MM.1S (cell line): ENCODE measurements at regions not wholly inside any gene's neighbourhood (a gene's known extent, or its start where the extent isn't known, plus 50 kb on each side); places are given as distances from the start of the nearest gene placed in this dataset.

Source experiments
- DNase-seq: peaks from one replicate; pipeline ENCODE4 v3.0.0-alpha.2; 2015
- H2AFZ ChIP-seq: fragments of 300-600 bp; sonication (generic); 2 replicates; pipeline ENCODE4 v1.6.0; 2016; ENCODE audit warnings: antibody characterized with exemption, low read length
- H3F3A ChIP-seq: fragments of 300-600 bp; sonication (generic); 2 replicates; pipeline ENCODE4 v1.6.1; 2016; ENCODE audit warnings: mild to moderate bottlenecking, antibody characterized with exemption, low read length, moderate library complexity, mixed read lengths; ENCODE audit not compliant: insufficient read depth
- H3K27ac ChIP-seq: fragments of 300-600 bp; sonication (generic); 2 replicates; pipeline ENCODE4 v1.5.1; 2016; ENCODE audit warnings: mild to moderate bottlenecking, low read length
- H3K27me3 ChIP-seq: fragments of 300-600 bp; sonication (generic); replicated peaks from 2 replicates; pipeline ENCODE4 v1.6.0; 2016; ENCODE audit warnings: low read length; ENCODE audit not compliant: insufficient read depth
- H3K36me3 ChIP-seq: fragments of 300-600 bp; sonication (generic); replicated peaks from 2 replicates; pipeline ENCODE4 v1.6.1; 2016; ENCODE audit warnings: mild to moderate bottlenecking, low read length, mixed read lengths; ENCODE audit not compliant: insufficient read depth
- H3K4me1 ChIP-seq: fragments of 300-600 bp; sonication (generic); 2 replicates; pipeline ENCODE4 v1.6.1; 2016; ENCODE audit warnings: low read length, mixed read lengths
- H3K4me2 ChIP-seq: fragments of 300-600 bp; sonication (generic); 2 replicates; pipeline ENCODE4 v1.6.0; 2016; ENCODE audit warnings: low read depth, low read length
- H3K4me3 ChIP-seq: fragments of 300-600 bp; sonication (generic); 2 replicates; pipeline ENCODE4 v1.5.1; 2016; ENCODE audit warnings: low read length, mixed read lengths
- H3K79me2 ChIP-seq: fragments of 300-600 bp; sonication (generic); 2 replicates; pipeline ENCODE4 v1.6.1; 2016; ENCODE audit warnings: mixed run types, low read length, mixed read lengths
- H3K9ac ChIP-seq: fragments of 300-600 bp; sonication (generic); 2 replicates; pipeline ENCODE4 v1.6.1; 2016; ENCODE audit warnings: low read length, mixed read lengths
- H3K9me2 ChIP-seq: fragments of 300-600 bp; sonication (generic); replicated peaks from 2 replicates; pipeline ENCODE4 v1.6.1; 2016; ENCODE audit warnings: mild to moderate bottlenecking, low read length, mixed read lengths; ENCODE audit not compliant: insufficient read depth
- H3K9me3 ChIP-seq: fragments of 300-600 bp; sonication (generic); replicated peaks from 2 replicates; pipeline ENCODE4 v1.6.1; 2016; ENCODE audit warnings: mild to moderate bottlenecking, low read length, mixed read lengths; ENCODE audit not compliant: insufficient read depth
- H4K20me1 ChIP-seq: fragments of 300-600 bp; sonication (generic); 2 replicates; pipeline ENCODE4 v1.6.1; 2016; ENCODE audit warnings: mild to moderate bottlenecking, low read length, moderate library complexity, mixed read lengths; ENCODE audit not compliant: insufficient read depth
- CTCF ChIP-seq: fragments of 300-600 bp; sonication (generic); IDR thresholded peaks from 2 replicates; pipeline ENCODE4 v1.5.1; 2016; ENCODE audit warnings: antibody characterized with exemption, low read length, mixed read lengths
- EZH2 ChIP-seq: fragments of 300-600 bp; sonication (generic); optimal IDR thresholded peaks from 2 replicates; pipeline ENCODE3; 2017; ENCODE audit warnings: low read depth, mild to moderate bottlenecking, antibody characterized with exemption, low read length, mixed read lengths
- EZH2phosphoT487 ChIP-seq: fragments of 300-600 bp; sonication (generic); IDR thresholded peaks from 2 replicates; pipeline ENCODE4 v1.6.1; 2018; ENCODE audit warnings: antibody characterized with exemption, low read length

- no peak overlapping the region for H3K4me3 ChIP-seq
- H3F3A ChIP-seq: no peaks in the 10 kb centered on the region
- no peak overlapping the region for H3K9ac ChIP-seq
- H3K4me2 ChIP-seq: no peak overlapping the region
- no peak for DNase-seq
- H3K4me1 ChIP-seq: no peaks in the 10 kb centered on the region
- no peaks in the 10 kb centered on the region for H3K9me3 ChIP-seq
- TF ChIP-seq CTCF: no peak
- no peak for TF ChIP-seq EZH2
- no peak overlapping the region for H3K27ac ChIP-seq
- no peaks in the 10 kb centered on the region for H3K79me2 ChIP-seq
- H3K9me2 ChIP-seq: no peaks in the 10 kb centered on the region
- H3K27me3 ChIP-seq: no peaks in the 10 kb centered on the region
- H2AFZ ChIP-seq: no peak overlapping the region
- H4K20me1 ChIP-seq: no peaks in the 10 kb centered on the region
- H3K36me3 ChIP-seq: no peaks in the 10 kb centered on the region
Measured at GRCh38 chr16:82451449-82451848, 175.3 kb upstream of the CDH13 start.

GRCh38 chr16:82440336-82440735 lies 186.4 kb upstream of the CDH13 start:
- Histone ChIP-seq H3K9ac (no peak overlapping the region), H3K27ac (no peak overlapping the region), H3K36me3 (no peaks in the 10 kb centered on the region), H3K4me3 (no peak overlapping the region), H3K4me2 (no peak overlapping the region), H3F3A (no peaks in the 10 kb centered on the region), H4K20me1 (no peaks in the 10 kb centered on the region), H3K4me1 (no peaks in the 10 kb centered on the region), H3K9me2 (no peaks in the 10 kb centered on the region), H3K27me3 (no peaks in the 10 kb centered on the region), H3K9me3 (no peaks in the 10 kb centered on the region), H2AFZ (no peak overlapping the region), H3K79me2 (no peaks in the 10 kb centered on the region)
- TF ChIP-seq EZH2 (no peak), CTCF (no peak), EZH2phosphoT487 (no peak)
- DNase-seq: no peak

GRCh38 chr16:82439678-82440293 lies 187.0 kb upstream of the CDH13 start:
- DNase-seq: no peak
- no peak for TF ChIP-seq EZH2phosphoT487
- peak; percentile 15 for TF ChIP-seq CTCF
- no peaks in the 10 kb centered on the region for H3K4me1 ChIP-seq
- H3K79me2 ChIP-seq: no peaks in the 10 kb centered on the region
- no peaks in the 10 kb centered on the region for H3K9me2 ChIP-seq
- H3K9ac ChIP-seq: no peak overlapping the region
- H3F3A ChIP-seq: no peaks in the 10 kb centered on the region
- no peak overlapping the region for H3K27ac ChIP-seq
- H3K9me3 ChIP-seq: no peaks in the 10 kb centered on the region
- no peak overlapping the region for H3K4me2 ChIP-seq
- no peaks in the 10 kb centered on the region for H3K36me3 ChIP-seq
- H3K4me3 ChIP-seq: no peak overlapping the region
- H2AFZ ChIP-seq: no peak overlapping the region
- H4K20me1 ChIP-seq: no peaks in the 10 kb centered on the region
- no peaks in the 10 kb centered on the region for H3K27me3 ChIP-seq
